Prostate gland (tissue), 2 donors: ENCODE measurements at regions not wholly inside any gene's neighbourhood (a gene's known extent, or its start where the extent isn't known, plus 50 kb on each side); places are given as distances from the start of the nearest gene placed in this dataset.

ENCODE experiments used
- DNase-seq: peaks from one replicate; pipeline ENCODE4 v3.0.0-alpha.2; 2019; ENCODE audit warnings: low spot score
- H3K27ac ChIP-seq, 2 donors: fragments of 200-600 bp; sonication (generic); 2 replicates each; pipeline ENCODE4 v1.5.1; 2017 to 2019
- H3K27me3 ChIP-seq: fragments of 200-600 bp; sonication (generic); replicated peaks from 2 replicates; pipeline ENCODE4 v1.5.1; 2019; ENCODE audit not compliant: insufficient read depth
- H3K36me3 ChIP-seq, 2 donors: fragments of 200-600 bp; sonication (generic); 1 replicate in 1 of 2; 2 replicates in 1 of 2; pipeline versions ENCODE4 v1.5.1 to v1.8.1; 2017 to 2019
- H3K4me1 ChIP-seq: fragments of 200-600 bp; sonication (generic); replicated peaks from 2 replicates; pipeline ENCODE4 v1.5.1; 2019
- H3K4me3 ChIP-seq, 2 donors: fragments of 200-600 bp; sonication (generic); 2 replicates each; pipeline ENCODE4 v1.5.1; 2017 to 2019
- H3K9me3 ChIP-seq: fragments of 200-600 bp; sonication (generic); 2 replicates; pipeline ENCODE4 v1.5.1; 2017
- POLR2A ChIP-seq: fragments of 450-650 bp; IDR thresholded peaks from one replicate; pipeline ENCODE4 v1.6.1; 2016; ENCODE audit warnings: antibody characterized with exemption, mild to moderate bottlenecking
- POLR2AphosphoS5 ChIP-seq: sonication (generic); formaldehyde crosslinking; IDR thresholded peaks from one replicate; pipeline ENCODE4 v1.6.1; 2017; ENCODE audit warnings: antibody characterized with exemption
- WGBS: methylation state at CpG from one replicate; pipeline ENCODE4 v1.1.5; 2018; 5-methylcytosine and 5-hydroxymethylcytosine counted together
- intact Hi-C: fragments of 100-400 bp; cut with DNase I; formaldehyde crosslinking; loops from one replicate; pipeline ENCODE4 v1.14.2; 2022
- TF ChIP-seq, protein P1 (sequence below), 4 experiments: fragments of 200-600 bp in 2 of 4; fragments of 450-650 bp in 2 of 4; sonication (generic) in 2 of 4; IDR thresholded peaks; 1 replicate in 3 of 4; 2 replicates in 1 of 4; pipeline ENCODE4 v1.5.1; 2016 to 2019; ENCODE audit warnings: antibody characterized with exemption in 4 of 4, mild to moderate bottlenecking in 2 of 4, moderate library complexity in 2 of 4

DNA sequence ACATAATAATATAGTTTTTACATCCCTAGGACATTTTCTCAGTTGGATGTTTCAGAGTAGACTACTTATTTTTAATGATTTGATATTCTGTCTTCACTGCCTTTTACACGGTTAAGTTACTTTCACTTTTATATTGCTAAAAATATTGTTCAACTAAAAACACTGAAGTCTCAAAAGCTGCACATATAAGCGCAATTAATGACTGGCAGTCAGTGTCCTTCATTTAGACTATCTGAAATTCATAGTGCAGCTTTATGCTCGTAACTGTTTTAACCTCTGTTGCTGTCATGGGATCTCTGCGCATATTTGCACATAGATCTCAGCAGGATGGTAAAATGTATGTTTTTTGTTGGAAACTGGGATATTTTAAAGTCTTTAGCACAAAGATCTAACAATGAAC is 864.3 kb downstream of the SLITRK6 start:
- Histone ChIP-seq H3K36me3 (no peaks in the 10 kb centered on the region), H3K27me3 (no peaks in the 10 kb centered on the region), H3K27ac (no peak overlapping the region), H3K4me1 (no peaks in the 10 kb centered on the region), H3K4me3 (no peak overlapping the region), H3K9me3 (no peaks in the 10 kb centered on the region)
- intact Hi-C loops, result no loop called here
- no peak for DNase-seq
- TF ChIP-seq POLR2A (no peak), POLR2AphosphoS5 (no peak)
- TF ChIP-seq, protein P1, sequence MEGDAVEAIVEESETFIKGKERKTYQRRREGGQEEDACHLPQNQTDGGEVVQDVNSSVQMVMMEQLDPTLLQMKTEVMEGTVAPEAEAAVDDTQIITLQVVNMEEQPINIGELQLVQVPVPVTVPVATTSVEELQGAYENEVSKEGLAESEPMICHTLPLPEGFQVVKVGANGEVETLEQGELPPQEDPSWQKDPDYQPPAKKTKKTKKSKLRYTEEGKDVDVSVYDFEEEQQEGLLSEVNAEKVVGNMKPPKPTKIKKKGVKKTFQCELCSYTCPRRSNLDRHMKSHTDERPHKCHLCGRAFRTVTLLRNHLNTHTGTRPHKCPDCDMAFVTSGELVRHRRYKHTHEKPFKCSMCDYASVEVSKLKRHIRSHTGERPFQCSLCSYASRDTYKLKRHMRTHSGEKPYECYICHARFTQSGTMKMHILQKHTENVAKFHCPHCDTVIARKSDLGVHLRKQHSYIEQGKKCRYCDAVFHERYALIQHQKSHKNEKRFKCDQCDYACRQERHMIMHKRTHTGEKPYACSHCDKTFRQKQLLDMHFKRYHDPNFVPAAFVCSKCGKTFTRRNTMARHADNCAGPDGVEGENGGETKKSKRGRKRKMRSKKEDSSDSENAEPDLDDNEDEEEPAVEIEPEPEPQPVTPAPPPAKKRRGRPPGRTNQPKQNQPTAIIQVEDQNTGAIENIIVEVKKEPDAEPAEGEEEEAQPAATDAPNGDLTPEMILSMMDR (IDR thresholded peaks at IDR 0.05), result no peak
- WGBS, result 41% methylated on average over 4 of the region's 4 CpGs

DNA sequence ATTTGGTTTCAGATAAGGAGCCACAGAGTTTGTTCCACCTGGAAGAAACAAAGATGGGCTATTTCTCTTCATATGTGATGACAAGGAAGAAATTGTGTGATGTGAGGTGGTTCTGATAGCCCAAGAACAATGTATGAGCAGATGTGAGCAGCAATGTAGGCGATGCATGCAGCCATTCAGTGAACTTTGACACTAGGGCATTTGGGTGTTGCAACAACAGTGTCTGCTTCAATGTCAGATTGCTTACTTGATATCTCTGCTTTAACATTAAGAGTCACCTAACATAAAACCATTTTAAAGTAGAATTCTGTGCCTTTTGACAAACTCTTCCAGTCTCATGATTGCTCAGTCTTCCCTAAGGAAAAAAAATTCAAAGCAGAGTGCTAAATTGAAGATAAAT is 865.4 kb downstream of the SLITRK6 start:
- whole genome bisulfite sequencing, result 49% methylated on average over 1 of the region's 1 CpG
- TF ChIP-seq POLR2A, result no peak
- TF ChIP-seq, protein P1 (IDR thresholded peaks at IDR 0.05), result no peak
- no peak for TF ChIP-seq POLR2AphosphoS5
- Histone ChIP-seq H3K36me3 (no peaks in the 10 kb centered on the region), H3K9me3 (no peaks in the 10 kb centered on the region), H3K27me3 (no peaks in the 10 kb centered on the region), H3K27ac (no peak overlapping the region), H3K4me3 (no peak overlapping the region), H3K4me1 (no peaks in the 10 kb centered on the region)
- intact Hi-C loops, result no loop called here
- DNase-seq, result no peak

DNA sequence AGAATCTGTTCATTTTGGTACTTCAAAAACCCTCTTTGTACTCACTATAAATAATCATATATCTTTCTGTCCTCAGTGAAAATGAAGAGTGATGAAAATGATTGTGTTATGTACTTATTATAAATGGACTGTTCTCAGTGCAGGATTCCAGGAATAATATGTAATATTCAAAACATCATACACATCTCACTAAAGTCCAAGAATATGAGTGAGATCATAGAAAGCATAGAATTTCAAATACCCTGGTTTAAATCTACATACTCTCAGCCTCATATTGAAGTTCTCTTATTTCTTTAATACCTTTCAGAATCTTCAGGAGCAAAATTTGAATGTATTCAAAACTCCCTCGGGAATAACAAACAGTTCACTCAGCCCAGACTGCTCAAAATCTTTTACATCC is 868.0 kb downstream of the SLITRK6 start:
- no peaks in the 10 kb centered on the region for H3K36me3 ChIP-seq
- H3K4me1 ChIP-seq, result no peaks in the 10 kb centered on the region
- no peak overlapping the region for H3K27ac ChIP-seq
- no peaks in the 10 kb centered on the region for H3K9me3 ChIP-seq
- intact Hi-C loops, result no loop called here
- H3K27me3 ChIP-seq, result no peaks in the 10 kb centered on the region
- TF ChIP-seq POLR2A (no peak), POLR2AphosphoS5 (no peak)
- TF ChIP-seq, protein P1 (IDR thresholded peaks at IDR 0.05), result no peak
- H3K4me3 ChIP-seq, result no peak overlapping the region
- DNase-seq, result no peak
- WGBS, result 65% methylated on average over 1 of the region's 1 CpG

DNA sequence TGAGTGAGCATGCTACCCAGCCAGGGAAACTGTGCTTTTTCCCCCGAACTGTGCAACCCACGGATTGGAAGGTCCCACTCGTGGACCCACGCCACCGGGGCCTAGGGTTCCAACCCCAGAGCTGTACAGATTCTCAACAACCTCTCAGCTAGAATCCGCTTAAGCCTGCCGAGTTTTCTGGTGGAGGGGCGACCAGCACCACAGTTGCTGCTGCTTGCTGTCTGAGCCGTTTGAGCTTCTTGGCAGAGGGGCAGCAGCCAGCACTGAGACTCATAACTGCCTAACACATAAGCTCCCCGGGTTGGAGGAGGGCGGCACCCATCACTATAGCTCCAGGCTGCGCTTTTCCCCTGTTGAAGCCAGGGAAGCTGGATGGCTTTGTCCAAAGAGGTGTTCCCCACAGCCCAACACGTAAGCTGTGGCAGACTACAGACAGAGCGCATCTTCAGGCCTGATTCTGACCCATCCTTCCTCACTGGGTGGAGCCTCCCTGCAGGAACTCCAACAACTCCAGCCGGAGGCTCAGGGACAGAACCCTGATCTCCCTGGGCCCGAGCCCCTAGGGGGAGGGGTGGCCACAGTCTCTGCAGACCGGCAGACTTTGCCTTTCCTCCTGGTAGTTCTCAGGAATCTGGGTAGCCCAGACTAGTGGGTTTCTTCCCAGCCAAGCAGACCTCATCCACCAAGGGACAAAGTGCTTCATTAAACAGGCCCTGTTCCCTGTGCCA is 871.6 kb downstream of the SLITRK6 start:
- H3K27ac ChIP-seq, result no peak overlapping the region
- intact Hi-C loops, result no loop called here

DNA sequence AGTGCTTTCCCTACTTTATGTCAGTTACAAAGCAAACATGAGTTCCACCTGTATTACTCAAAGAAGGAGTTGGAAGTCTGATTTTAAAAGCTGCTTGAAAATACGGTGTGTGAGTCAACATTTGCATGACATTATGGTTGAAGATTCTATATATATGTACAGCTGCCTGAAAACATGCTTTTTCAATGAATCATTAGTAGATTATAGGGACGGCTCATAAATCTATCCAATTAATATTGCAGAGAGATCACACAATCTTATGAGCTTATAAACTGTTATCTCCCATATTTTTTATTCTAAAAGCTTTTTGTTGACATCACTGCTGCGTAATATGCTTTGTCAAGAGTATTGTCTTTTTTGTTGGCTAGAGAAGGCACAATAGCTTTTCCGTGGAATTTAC is 873.8 kb downstream of the SLITRK6 start:
- TF ChIP-seq POLR2AphosphoS5, result no peak
- TF ChIP-seq, protein P1 (IDR thresholded peaks at IDR 0.05), result no peak
- no peak for TF ChIP-seq POLR2A
- no peak overlapping the region for H3K4me3 ChIP-seq
- no peak overlapping the region for H3K27ac ChIP-seq
- 45% methylated on average over 4 of the region's 4 CpGs for WGBS
- H3K36me3 ChIP-seq, result no peaks in the 10 kb centered on the region
- no peaks in the 10 kb centered on the region for H3K27me3 ChIP-seq
- H3K9me3 ChIP-seq, result no peaks in the 10 kb centered on the region
- H3K4me1 ChIP-seq, result no peaks in the 10 kb centered on the region
- DNase-seq, result no peak
- intact Hi-C loops, result no loop called here

More for the DNA sequence above, 871.6 kb downstream of the SLITRK6 start:
- Histone ChIP-seq H3K36me3 (no peaks in the 10 kb centered on the region), H3K9me3 (no peaks in the 10 kb centered on the region), H3K27me3 (no peaks in the 10 kb centered on the region), H3K4me3 (no peak overlapping the region), H3K4me1 (no peaks in the 10 kb centered on the region)
- no peak for TF ChIP-seq POLR2A
- TF ChIP-seq, protein P1 (IDR thresholded peaks at IDR 0.05), result no peak
- no peak for DNase-seq
- WGBS, result 95% methylated on average over 17 of the region's 17 CpGs
